HG02678 (cell line): ENCODE measurements at regions not wholly inside any gene's neighbourhood (a gene's known extent, or its start where the extent isn't known, plus 50 kb on each side); places are given as distances from the start of the nearest gene placed in this dataset.

Source experiments
- ATAC-seq: cut with Tn5 transposase; IDR thresholded peaks from one replicate; pipeline ENCODE4 v1.9.1; 2021; ENCODE audit warnings: mild to moderate bottlenecking, moderate library complexity; ENCODE audit not compliant: unreplicated experiment

DNA sequence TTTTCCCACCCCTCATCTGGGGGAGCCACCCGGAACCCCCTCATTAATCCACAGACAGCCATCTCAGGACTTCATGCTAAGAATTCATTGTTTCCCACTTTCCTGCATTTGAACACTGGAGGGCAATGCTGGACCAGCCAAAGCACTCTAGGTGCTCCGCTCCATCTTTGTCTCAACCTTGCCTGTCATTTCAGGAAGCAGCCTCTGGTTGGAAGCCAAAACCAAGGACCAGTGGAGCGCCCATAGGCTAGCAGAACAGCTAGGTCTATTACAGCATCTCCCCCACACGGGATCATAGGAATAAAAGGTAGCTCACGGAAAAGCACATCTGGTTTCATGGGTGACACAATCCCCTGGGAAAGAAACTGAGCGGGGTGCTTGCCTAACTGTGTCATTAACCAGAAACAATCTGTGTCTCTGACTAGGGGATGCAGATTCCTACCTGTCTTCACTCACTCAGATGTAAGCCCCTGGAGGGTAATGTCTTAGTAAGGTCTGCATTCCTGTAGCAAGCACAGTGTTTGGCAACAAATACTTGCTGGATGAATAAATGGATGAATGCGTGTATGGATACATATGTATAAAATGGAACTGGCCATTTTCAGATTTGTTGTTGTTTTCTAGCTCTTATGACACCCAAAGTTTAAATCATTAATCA, 197.0 kb downstream of the DAD1 start:
- peak; percentile 40 for ATAC-seq

DNA sequence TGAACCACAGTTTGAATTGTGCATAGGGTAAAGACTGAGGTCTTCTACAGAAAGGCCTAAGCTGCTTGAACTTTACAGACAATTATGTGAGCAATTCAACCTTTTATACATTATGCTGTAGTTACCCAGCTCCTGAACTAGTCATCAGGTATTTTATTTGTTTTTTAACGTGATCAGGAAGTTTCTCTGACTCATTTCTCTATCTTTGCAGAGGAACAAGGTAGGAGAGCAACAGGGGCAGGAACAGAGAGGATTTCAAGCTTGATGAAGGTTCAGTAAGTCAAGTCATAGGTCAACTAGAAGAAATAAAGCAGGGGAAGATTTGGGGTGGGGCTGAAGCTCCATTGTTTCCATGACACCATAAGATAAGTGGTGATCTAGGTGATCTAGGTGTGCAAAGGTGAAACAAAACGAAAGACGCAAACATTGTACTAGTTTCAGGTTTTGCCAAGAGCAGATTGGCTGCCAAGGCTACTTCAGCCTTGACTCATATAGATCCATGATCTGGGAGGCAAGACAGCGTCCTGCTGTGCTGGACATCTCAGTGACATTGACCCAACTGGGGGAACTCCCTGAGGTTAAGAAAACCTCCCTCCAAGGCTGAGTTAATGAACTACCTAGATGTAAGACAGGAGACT, 198.1 kb downstream of the DAD1 start:
- ATAC-seq = no peak

DNA sequence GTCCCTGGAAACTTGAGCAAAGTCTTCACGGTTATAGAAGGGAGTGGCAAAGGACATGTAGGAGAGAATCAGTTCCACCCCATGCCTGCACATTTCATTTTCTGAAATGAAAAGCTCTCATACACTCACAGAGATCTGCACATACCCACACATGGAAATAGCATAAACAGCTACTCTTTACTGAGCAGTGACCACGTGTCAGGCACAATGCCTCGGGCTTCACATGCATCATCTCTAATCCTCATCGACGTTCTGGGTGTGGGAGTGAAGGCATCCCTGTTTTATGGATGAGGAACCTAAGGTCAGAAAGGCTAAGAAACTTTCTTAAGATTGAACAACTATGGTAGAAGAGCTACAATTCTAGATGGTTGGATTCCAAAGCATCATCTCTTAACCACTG, 198.8 kb downstream of the DAD1 start:
- ATAC-seq = no peak

DNA sequence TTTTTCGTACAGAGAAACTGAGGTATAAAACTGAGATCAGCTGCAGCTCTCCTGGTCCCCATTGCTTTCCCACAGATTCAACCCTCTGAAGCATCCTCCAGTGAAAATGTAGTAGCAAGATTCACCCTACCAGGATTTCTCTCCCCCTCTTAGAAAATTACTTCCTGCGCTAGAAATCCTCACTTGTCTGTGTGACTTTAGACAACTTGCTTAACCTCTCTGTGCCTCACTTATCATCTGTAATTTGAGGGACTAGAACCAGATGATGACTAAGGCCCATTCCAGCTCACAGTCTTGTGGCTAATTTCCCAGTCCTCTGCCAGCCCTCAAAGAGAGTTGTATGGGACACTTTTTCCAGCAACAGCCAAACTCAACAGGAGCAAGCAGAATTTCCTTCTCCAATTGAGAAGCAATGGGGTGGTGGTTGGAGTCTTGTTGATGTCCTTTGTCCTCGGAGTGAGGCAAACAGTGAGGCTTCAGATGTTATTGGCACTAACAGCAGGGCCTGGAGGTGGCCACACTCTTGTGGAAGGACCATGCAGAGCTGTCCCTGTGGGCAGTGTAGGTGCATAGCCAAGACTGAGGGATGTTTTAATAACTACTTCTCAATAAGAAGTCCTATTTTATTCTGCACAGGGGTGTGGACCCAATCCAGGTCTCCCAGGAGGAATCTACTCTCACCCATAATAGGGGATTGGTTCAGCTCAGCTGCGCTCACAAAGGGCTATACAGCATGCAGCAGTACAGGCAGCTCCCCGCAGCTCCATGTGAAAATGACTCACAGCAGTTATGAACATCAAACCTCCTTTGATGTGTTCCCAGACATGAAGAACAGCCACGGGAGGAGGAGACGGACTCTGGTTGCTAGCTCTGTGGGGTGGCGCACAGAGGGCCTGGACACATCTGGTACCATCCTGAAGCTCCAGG, 200.1 kb downstream of the DAD1 start:
- ATAC-seq = no peak

DNA sequence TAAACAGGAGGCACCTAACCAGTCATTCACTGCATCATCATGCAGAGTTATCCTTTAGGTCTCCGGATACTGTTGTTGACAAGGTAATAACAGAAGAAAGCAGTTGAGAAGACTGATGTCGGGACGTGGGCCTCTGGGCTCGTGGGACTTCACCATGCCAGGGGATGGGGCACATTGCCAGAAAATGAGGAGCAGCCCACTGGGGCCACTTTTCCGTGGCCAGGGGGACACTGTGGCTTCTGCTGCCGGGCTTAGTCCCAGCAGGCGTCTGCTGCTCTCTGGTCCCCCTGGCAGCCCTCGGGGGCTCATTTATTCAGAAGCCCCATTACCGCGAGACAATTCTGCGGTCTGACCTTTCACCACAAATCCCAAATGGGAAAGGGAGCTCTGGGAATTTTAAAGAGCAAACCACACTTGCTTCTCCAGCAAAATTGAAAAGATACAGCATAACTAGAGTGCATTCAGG, 201.2 kb downstream of the DAD1 start:
- no peak for ATAC-seq

DNA sequence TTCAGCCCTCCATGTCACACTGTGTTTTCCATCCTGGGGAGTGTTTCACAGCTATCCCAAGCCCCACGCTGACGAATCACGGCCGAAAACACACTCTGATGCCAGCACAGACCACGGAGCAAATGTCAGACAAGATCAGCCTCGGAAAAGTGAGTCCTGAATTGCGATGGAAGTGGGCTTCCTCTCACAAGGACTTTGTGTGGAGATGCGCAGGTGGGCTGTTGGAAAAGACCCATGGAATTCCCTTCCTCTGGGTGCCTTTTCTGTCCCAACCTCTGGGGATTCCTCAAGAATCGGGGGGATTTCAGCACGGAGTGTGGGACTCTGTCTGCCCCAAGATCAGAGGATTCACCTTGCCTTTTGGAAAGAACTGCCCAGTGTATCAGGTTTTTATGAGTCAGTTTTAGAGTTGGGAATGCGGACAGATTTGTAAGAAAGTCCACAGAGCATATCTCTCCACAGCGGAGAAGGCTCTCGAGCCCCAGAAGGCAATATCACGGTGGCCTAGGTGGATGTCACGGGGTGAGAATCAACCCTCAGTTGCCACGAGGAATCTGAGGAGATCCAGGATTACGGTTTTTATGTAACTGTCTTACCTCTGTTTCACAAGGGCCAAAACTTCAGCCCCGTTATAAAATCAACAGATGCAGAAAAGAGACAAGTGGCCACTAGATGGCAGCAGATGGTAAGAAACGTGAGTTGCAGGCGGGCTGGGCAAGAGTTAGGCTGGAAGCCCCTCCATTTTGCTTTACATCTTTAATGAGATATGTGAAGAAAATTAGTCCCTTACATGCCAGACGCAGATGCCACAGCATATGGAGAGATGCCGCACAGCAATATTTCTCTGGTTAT, 201.9 kb downstream of the DAD1 start:
- peak; percentile 28 for ATAC-seq

DNA sequence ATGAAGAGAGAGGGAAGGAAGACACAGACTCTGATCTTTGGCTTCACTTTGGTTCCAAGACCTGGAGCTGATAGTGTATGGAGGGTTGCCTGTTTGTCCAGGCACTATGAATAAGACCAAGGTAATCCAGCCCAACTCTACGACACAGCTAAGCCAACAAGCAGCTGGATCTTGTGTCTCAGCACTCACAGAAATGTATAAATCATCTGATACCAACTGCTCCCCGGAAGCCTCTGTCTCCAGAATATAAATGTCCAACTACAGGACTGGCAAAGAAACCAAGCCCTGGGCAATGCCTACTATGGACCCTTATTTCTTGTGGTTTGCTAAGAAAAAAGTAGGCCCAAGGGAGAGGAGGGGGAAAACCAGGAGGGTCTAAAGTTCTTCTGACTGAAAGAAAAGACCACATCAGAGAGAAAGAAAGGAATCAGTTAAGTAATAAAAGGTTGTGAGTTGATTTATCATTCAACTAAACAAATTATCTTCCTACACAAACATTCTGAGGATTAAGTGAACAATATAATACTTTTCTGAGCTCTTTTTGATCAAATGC, 204.0 kb downstream of the DAD1 start:
- ATAC-seq = no peak

DNA sequence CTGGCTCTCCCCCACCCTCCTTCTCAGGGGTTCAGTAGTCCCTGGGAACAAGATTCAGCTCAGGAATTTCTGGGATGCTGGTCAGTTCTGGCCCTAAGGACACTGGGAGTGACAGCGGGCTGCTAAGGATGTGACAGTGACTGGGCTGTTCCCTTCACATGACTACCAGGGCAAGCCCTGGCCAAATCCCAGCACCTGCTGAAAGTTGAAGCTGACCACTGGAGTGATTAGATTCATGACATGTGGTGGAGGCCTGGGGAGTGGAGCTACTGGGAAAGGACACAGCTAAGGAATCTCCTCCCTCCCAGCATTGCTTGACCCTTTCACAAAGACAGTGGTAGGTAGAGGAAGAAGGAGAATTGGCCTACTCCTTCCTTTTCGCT, 204.9 kb downstream of the DAD1 start:
- no peak for ATAC-seq

DNA sequence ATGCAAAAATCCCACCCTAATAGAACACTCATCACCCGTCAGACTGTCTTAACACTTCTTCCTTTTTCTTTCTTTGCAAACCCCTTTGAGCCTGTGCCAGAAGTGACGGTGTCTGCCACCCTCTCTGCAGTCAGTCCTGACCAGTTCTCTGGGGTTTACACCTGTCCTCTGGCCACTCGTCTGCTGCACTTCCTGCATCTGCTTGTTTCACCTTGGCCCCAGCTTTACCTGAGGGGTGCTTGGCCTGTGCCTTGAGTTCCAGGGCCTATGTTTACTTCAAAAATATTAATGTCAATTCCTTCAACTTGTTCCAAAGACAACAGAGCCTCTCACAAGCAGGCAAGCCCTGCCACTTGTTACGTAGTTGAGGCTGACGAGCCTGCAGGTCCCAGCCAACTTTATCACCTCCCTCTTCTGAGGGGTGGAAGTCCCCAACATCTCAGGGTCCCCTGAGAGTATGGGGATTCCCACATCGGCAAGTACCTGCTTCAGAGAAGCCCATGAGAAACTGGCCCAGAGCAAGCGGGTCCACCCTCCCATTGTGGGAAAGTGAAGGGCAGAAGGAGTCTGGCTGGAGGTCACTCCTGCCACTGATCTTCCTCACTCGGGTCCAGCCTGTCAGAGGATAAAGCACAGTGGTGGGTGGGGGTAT, 205.4 kb downstream of the DAD1 start:
- ATAC-seq = peak; percentile 49

DNA sequence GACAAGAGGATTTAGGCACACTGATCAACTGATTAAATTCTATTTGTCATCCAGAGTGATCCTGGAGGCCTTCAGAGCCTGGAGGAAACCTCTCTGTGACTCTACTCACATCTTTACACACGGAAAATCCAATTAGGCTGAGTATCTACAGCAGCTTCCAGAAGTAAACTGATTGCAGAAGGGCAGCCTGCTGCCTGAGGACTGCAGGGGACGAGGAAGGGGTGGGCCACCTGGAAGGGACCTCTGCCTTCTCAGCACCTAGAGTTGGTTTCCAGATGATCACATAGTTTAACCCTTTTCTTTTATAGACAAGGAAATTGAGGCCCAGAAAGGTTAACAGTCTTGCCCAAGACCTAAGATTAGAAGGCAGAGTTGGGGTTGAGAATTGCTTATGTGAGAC, 206.1 kb downstream of the DAD1 start:
- ATAC-seq = no peak

DNA sequence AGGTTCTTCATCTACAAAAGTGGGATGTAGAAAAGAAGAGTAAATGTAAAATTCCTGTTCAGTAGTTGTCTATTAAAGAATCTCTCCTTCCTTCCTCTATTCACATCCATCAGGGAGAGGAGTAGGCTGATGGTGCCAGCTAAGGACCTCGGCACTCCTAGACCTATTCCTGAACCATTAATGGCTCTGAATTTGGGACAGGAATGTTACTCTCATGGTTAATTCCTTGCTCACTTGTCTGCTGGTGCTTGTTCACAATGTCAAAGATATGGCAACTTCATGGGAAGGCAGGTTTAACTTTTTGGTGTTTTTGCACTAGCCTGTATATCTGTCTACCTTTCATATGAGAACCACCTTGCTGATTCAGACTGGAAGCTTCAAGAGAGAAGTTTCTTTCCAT, 206.6 kb downstream of the DAD1 start:
- no peak for ATAC-seq

DNA sequence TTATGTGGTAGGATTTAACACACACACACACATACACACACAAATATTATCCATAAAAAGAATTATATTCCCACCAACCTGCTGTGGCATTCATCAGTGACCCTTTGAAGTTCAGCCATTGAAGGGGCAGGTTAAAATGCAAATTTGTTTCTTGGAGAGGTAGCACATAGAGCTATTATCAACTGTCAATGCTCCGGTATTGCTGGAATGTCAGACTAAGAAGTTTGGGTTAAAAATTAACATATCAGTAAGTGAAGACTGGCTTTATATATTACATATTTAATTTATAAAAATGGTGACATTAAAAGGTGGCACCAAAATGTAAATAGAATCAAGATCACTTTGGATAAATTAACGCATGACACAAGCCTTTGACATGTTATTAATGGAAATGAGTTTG, 207.3 kb downstream of the DAD1 start:
- ATAC-seq = no peak

DNA sequence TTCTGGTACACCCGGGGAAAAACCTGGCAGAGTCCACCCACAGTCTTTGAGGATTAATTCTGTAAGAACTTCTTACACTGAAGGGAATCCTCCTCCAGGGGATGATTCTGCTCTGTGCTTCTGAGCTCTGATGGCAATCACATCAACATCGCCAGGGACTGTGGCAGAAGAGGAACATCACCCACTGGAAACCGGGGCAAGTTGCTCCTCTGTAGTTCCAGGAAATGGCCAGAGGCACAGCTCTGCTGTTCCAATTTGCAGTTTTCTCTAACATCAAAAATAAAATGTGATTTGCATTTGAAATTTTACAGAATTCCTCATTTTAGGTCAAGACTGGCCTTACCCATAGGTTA, 207.6 kb downstream of the DAD1 start:
- ATAC-seq = no peak

DNA sequence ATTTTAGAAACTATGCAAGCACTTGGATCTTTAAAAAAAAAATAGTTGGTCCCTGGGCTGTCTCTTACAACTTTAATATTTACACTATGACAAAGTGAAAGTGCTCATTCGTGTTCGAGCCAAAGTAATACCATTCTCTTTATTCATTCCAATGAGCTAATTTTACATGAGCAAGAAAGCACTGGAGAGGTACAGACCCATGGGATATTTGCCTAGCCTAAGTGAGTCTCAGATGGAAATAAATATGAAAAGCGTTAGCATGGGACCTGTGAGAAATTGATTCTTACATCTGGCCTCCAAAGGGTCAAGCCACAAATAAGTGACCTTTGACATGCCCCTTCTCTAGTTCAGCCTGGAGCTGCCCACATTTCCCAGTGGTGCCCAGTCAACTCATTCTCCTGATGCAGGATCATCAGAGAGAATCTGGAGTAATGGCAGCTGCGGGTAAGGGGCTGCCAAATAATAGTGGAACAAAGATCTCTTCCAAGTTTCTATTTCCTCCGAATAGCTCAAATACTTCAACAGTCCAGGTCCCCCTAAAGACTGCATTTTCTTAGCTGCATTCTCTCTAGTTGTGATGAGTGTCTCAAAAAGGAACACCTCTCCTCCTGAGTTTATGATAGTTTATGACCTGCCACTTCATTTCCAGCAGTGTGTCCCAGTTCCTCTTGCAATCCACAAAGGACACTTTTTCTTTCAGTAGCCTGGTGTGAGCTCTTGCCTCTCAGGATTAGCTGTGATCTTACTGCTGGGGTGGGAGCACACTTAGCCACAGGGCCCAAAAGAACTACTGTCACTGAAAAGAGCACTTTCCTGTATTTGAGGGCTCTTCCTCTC, 208.2 kb downstream of the DAD1 start:
- ATAC-seq = no peak

DNA sequence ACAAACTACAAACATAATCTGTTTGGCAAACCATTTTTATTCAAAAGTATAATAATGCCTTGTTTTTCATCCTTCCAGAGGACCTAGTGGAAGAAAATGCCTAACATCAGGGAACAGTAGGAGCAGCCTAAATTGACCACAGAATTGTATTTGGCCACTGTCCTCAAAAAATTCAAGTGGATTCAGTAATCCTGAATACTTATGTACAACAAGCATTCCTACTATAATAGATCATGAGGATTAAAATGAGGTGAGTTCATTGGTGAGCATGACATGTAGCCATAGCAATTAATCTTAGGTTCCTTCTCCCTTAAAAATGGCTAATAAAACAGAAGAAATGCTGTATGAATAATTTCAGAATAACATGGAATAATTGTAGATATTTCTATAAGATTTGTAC, 209.3 kb downstream of the DAD1 start:
- ATAC-seq = no peak

DNA sequence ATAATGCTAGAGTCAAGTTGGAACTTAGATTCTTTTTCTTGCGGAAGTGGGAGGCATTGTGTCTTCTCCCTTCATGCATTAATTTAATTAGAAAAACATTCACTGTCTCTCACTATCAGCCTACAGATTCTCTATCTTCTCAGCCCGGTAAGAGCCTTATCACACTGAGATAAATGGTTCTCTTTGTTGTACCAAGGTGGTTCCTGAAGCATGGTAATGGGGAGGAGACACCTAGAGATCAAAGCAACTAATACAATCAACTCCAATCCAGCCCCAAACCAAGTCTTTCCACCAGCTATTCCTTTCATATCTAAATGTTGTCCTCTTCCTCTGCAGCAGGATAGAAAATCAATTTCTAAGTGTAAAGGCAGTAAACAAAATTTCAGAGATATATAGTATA, 210.8 kb downstream of the DAD1 start:
- ATAC-seq = no peak

DNA sequence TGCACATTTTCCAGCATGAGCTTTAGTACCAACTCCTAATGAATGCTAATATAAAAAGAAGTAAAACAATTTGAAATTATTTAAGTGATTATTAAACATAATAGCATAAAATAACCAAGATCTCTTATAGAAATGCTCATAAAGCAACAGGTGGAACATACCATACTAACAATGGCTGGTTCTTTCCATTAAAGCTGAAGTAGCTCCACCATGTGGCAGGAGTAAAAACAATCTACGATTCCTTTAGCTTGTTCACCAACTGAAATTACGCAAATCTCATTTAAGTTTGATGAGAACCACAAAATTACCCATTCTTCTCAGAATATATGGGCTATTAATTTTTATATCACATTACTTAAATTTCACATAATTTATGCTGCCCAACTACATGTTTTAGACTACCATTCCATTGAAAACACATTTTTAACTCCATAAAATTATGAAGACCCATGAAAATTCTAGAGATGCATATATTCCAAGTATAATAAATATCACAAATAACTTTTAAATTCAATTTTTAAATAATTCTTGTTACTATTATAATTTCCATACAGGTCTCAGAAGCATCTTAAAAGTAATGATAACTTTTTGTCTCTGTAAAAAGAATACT, 213.6 kb downstream of the DAD1 start:
- ATAC-seq = no peak

DNA sequence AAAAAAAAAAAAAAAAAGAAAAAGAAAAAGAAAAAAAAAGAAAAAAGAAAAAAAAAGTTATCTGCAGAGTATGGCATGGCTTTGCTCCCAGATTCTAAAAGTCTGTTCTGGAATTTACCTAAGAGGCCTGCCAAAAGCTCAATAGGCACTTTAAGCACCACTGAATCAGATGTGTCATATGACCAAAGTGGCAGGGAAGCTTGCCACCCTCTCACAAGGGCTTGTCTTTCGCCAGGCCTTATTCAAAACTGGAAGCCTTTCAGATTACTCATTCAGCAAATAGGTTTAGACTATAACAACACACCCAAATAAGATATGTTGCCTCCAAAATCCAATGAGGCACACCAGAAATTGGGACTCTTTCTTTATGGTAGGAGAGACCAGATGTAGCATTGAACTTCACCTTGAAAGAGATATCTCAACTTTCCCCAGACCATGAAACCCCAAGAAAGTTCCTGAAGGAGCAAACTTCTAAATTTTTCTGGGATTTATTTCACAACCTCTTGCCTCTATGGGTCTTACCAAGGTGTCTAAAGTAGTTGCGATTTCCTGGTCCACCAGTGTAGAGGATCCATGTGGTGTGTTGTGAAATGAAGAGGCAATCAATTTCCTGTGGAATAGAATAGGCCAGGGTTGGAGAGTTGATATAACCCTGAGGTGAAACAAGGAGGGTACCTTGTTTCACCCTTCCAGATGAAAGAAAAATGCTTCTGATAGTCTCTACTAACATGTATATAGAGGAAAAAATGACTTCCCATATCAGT, 218.8 kb downstream of the DAD1 start:
- ATAC-seq = no peak
